Stimulated activated naive CD8-positive, alpha-beta T cell treated with anti-CD3 and anti-CD28 coated beads, Interleukin-15, Interleukin-2, amounts not matched to agents 100 U/mL and 50 U/mL, for 24 hours (primary cell): ENCODE measurements at regions not wholly inside any gene's neighbourhood (a gene's known extent, or its start where the extent isn't known, plus 50 kb on each side); places are given as distances from the start of the nearest gene placed in this dataset.

Experiments
- ATAC-seq: fragments of 150-1000 bp; cut with Tn5 transposase; one replicate; pipeline ENCODE4 v1.10.0; 2021
- DNase-seq: peaks from one replicate; pipeline ENCODE4 v3.0.0; 2021

DNA sequence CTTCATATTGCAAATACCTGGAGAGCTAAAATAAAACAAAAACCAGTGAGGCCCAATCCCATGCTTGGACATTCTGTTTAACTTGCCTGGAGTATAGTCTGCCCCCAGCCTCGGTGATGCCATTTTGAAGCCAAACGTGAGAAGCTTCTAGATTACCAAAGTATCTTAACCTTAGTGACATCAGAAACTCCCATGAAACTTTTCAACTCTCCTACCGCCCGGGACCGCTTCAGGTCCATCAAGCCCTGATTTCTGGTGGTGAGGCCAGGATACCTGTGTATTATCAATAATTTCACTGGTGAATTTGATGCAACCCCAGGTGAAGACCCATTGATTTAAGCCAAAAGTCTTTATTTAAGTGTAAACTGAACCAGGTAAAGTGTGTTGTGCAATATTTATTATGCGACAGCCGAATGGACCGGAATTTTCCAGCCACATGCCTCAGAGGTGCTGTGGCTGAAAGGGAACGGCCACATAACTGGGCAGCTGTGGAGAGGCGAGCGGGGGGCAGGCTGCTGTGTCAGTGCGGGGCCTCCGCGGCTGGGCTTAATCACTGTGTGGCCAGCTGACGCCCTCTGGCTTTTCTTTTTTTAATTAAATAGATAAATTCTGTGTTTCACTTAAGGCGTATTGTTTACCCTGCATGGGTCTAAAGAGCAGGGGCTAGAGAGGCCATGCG lies 385.5 kb upstream of the B3GAT1 start:
- ATAC-seq (no peak), DNase-seq (no peak)

DNA sequence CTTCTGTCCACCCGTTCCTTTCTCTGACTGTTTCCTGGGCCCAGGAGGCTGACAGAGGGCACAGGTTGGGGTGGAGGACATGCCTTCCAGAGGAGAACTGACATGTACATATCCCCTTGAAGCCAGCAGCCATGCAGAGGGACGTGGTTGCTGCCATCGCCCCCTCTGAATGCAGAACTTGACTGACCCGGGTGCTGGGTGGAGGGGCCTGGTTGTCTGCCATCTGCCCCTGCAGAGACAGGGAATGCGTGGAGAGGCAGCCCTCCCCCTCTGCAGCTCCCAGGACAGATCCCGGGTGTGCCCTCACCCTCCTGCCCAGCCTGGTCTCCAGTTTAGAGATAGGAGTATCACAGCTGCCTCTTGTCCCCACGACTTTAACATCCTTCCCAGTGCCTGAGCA lies 383.0 kb upstream of the B3GAT1 start:
- ATAC-seq = no peak

DNA sequence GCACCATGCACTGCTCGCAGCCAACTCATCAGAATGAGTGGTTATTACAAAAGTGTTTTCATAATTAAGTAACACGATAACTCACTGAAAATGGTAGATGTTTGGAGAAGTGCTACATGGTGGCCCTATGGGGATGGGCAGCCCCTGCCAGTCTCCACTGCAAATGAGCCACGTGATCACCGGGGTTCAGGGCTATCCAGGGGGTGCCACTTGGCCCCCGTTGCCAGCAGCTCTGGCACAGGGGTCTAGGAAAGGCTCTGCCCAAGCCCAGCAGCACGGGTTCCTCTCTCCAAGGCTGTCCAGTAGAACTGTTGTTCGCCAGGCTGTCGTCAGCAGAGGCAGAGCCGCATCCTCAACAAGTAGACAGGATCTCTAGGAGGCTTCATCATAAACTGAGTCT lies 382.1 kb upstream of the B3GAT1 start:
- no peak for ATAC-seq

More for the DNA sequence above, 383.0 kb upstream of the B3GAT1 start:
- no peak for DNase-seq

DNA sequence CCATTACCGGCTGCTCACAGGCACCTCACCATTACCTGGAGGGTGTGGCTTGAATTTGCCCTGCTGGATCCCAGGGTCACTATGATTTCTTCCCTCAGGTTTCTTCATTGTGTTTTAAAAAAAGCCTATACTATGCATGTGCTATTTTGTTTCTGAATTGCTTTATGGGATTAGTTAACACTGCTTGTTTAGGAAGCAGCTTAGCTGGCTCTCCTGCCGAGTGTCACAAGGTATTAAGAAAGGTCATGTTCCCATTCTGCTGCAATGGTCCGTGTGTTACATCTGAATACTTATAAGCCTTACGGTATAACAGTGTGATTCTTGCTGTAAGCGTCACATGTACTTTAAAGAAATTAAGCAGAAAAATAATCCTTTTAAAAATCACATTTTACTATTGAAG lies 380.6 kb upstream of the B3GAT1 start:
- DNase-seq = no peak
- no peak for ATAC-seq

More for the DNA sequence above, 382.1 kb upstream of the B3GAT1 start:
- DNase-seq = no peak

DNA sequence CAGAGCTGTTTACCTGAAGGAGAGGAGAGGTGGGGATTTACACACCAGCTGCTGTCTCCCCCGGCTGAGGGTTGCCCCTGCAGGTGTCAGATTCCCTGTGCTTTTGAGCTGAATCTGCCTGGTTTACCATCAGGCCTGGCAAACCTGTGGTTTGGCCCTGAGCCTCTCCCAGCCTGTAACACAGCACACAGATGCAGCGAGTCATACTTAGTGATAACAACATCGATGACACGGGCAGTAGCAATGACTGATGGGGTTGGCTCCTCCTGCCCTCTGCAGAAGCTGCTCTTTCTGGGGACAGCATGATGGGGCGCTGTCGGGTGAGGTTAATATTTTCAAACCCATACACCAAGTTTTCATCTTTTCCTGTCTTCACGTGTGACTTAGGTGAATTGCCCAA lies 380.0 kb upstream of the B3GAT1 start:
- ATAC-seq = no peak
- no peak for DNase-seq

DNA sequence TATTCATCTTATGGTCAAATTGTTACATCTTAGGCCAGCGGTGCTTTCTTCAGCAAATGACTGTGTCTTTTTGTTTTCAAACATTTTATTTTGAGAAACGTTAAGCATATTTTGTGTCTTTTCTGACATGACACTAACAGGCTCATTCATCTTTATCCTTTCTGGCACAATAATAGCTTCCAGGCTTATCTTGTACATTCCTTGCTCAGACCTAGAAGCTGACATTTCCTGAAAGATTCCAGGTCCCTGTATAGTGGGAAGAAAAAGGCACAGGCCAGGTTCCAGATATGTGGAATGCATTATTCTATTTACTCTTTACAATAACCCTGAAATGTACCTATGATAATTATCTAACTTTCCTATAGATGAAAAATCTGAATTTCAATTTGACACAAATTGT lies 379.1 kb upstream of the B3GAT1 start:
- DNase-seq (no peak), ATAC-seq (no peak)

DNA sequence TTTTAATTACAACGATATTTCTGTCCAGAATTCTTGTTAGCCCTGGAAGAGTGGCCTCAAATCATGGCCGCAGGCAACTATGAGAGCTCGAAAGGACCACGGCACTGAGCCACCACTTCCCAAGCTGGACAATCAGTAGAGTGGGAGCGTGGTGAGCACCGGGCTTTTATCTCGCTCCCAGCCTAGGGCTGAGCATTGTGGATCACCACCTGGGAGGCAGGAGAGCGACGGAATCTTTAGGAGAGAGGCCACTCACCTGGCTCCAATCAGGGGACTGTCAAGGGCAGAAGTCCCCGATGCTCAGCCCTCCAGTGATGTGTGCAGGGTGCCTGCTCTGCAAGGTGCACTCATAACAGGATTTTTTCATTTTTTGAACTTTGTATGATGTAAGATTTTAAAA lies 377.1 kb upstream of the B3GAT1 start:
- no peak for DNase-seq
- ATAC-seq = no peak

DNA sequence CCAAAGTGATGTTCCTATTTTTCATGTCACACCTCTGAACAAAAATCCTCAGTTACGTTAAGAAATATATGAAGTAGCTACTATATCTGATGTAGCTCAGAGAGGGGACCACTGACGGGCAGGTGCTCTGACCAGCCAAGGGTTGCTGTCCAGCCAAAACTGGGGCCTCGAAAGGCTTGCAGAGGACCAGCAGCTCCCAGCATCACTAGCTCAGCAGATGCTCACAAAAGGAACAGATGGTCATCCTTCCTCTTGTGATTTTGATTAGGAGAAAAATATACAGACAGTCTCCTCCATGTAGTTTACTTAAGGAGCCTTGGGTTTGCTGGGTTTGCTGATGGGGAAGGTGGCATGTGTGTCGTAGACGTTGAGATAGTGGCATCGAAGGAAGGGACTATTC lies 374.6 kb upstream of the B3GAT1 start:
- DNase-seq (no peak), ATAC-seq (no peak)

DNA sequence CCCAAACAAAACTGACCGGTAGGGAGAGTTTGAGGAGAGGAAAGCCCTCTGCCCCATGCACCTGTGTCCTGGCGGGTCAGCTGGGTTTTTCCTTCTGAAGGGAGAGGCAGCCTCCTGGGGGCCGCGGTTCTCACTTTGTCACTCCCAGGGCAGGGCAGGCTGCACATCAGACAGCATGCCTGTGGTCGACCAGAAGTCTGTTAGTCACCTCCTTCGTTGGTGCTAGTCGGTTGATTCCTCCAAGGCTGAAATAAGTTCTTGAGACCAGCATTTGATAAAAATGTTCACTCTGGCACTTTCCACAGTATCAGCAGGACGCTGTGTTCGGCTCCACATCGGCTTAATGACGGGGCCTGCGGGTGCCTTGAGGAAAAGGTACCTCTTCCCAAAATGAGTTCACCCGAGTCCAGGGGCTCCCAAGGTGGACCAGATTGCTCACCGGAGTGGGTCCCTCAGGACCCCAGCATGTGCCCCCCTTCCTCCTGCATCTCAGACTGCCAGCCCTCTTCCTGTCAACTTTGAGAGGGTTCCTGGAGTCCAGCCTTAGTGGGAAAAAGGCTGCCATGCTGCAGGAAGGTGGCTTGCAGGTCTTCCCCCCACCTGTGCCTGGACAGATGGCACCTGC lies 373.7 kb upstream of the B3GAT1 start:
- no peak for ATAC-seq

DNA sequence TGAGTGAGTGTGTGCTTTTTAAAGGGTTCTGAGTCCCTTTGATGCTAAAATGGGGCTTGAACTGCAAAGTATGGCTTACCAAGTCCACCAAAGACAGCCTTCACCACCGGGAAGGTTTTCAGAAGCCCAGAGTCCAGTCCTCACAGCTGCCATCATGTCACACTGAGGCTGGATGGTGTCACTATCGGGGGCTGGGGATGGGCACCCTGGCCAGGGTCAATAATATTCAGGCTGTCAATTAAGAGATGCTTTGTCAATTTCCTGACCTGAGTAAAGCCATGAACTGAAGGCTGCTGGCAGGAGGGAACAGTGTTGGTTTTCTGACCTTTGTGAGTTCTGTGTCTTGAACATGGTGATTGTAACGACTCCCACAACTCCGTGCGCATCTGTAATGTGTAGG lies 373.0 kb upstream of the B3GAT1 start:
- no peak for DNase-seq
- ATAC-seq = no peak

More for the DNA sequence above, 373.7 kb upstream of the B3GAT1 start:
- no peak for DNase-seq

DNA sequence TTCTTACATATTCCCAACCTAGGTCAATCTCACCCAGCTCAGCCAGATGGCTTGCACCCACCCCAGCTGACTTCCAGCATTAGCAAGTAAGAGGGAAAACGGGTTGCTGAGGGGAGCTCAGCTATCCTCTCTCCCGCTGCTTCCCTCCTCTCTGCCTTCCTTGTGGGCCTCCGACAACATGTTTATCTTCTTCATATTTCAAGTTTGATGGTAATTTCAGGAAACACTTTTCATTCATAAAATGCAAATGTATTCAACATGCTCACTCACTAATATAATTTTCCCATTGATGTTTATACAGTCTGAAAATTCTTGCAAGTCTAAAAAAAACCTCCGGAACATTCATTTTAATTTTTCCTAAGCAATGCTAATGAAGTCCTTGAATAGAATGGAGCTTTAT lies 372.5 kb upstream of the B3GAT1 start:
- ATAC-seq (no peak), DNase-seq (no peak)

DNA sequence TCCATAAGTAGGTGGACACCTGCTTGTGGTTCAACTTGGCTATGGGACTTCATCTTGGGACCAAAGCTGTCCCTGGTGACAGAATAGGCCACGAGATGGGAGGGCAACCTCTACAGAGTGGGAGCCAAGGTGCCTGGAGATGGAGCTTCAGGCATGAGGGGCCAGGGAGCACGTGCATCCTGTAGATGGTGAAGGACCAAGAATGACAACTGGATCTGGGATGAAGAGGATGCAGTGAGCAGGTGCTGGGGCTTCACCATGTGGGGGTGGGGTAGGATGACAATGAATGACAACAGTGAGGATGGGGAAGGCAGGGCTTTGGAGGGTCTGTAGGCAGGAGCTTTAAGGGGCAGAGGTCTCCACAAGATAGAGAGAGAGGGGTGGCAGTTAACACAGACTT lies 372.0 kb upstream of the B3GAT1 start:
- DNase-seq (no peak), ATAC-seq (no peak)

DNA sequence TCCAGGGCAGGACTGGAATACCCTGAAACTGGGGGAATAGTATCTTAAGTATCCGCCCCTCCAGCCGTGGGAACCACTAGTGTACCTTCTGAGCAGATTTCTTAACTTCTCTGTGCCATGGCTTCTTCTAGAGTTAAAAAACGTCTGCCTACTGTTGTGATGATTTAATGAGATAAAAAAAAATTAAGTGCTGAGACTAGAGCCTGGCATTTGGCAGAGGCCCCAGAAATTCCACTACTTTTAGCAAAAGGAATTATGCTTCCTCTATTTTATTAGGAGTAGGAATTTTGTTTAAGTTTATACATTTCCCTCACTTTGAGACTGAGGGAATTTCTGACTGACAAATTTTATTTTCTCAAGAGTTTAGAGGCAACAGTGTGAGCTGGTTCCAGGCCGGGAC lies 371.2 kb upstream of the B3GAT1 start:
- ATAC-seq (no peak), DNase-seq (no peak)

DNA sequence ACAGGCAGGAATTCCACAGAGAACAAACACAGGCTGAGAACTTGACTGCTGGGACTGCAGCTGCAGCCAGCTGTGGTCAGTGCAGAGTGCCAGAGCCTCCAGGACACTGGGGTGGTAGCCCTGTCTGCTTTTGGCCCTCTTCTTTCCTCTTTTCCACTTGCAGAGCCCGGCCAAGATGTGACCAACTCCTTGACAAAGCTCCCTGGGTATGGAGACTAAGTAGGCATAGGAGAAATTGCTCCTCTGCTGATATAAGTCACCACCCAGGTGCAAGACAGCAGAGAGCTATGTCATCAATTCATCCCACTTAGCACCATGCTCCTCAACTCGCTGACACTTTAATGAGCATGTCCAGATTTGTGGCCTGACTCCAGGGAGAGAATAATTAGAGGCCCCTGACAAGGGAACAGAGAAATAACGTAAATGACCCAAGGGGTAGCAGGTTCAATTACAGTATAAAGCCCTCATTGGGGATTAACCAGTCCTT lies 369.4 kb upstream of the B3GAT1 start:
- ATAC-seq (no peak), DNase-seq (no peak)

DNA sequence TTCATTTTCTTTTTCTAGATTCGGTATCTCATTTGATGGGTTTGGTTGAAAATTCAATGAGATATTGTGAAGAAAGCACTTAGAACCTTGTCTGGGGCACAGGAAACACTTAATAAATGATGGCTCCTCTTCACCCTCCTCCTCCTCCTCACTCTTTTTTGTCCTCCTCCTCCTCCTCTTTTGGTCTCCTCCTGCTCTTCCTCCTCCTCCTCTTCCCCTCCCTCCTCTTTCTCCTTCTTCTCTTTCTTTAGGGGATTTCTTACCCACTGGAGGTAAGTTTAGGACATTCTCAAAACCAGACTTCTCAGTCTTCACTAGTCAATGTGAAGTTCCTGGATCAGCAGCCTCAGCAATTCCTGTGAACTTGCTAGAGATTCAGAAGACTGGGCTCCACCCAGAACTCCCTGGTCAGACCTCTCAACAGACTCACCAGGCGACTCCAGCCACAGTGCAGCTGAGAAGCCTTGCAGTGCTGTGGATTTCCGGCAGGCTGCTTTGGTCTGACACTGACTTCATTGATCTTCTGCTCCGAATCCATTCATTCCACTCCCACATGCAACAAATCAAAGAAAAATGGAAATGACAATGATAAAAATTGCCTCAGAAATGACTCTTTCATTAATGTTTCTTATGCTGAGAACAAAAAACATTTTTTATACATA lies 368.6 kb upstream of the B3GAT1 start:
- DNase-seq = no peak
- ATAC-seq = no peak

DNA sequence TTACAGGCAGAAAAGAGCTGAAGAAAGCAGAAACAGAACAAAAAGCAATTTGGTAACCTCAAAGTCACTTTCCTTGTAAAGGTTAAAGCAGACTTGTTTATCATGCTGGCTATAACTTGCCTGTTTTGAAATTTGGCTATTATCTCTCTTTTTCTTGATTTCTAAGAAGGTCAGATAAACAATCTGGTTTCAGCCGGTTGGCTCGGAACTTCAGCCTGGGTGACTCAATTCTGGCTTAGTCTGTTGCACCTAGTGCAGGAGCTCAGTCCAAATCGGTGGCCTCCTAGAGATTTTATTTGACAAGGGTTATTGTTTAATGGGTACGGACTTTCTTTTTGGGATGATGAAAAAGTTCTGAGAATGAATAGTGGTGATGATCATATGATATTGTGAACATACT lies 367.1 kb upstream of the B3GAT1 start:
- DNase-seq (no peak), ATAC-seq (no peak)

DNA sequence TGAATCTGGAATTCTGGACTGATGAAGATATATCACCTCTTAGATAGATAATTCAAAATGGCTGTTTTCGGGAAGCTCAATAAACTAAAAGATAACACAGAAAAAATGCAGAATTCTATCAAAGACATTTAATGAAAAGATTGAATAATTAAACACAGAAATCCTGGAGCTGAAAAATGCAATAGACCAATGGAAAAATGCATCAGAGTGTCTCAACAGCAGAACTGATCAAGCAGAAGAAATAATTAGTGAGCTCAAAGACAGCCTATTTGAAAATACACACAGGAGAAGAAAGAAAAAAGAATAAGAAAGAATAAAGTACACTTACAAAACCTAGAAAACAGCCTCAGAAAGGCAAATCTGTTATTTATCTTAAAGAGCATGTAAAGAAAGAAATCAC lies 356.4 kb upstream of the B3GAT1 start:
- DNase-seq = no peak
- no peak for ATAC-seq

DNA sequence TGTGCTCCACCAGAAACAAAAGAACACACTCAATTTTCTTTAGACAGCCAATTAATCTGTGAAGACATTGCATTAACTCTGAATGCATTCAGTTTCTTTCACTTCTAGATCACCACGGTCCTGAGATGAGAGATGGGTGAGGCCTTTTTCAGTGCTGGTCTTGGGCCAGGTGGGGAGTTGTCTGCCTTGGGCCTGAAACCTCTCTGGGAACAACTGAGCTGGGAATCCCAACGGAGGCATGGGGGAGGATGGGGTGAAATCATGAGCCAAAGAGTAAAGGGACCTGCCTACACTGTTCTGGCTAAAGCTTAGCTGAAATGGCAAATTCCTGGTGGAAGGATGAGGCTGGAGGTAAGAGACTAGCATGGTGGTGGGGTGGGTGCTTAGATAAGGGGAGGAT lies 353.5 kb upstream of the B3GAT1 start:
- ATAC-seq (no peak), DNase-seq (no peak)

DNA sequence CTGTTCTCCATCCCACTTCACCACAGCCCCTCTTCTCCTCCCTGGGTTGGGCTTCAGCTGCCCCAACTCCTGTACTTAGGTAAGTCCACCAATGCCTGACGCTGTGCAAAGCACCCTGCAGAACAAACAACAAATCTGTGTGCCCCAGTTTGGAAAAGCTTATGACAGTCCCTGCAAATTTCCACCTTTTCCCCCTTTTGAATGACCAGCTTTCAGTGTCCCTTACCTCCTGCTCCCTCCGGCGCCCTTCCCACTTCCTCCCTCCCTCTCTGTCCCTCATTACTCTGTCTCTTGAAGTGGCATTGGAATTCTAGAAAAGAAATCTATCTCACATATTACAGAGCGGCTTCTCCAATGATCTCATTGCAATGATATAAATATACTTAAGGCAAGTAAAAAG lies 352.9 kb upstream of the B3GAT1 start:
- no peak for DNase-seq

DNA sequence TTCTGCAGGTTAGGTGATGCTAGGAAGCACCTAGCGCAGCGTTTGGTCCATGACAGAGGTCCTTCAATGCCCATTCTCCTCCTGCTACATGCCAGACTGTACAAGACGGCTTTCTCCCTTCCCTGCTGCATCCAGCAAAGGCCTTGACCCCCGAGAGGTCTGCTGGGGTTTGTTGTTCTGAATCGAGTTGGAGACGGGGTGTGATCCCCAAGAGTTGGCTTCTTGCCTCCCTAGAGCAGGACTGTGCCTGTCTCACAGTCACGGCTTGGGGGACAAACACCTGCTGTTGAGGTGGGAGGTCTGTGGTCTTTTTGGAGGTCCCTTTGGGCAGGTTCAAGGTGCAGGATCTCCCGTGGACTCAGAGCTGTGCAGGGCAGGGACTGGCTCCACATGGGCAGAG lies 352.3 kb upstream of the B3GAT1 start:
- ATAC-seq (no peak), DNase-seq (no peak)

More for the DNA sequence above, 352.9 kb upstream of the B3GAT1 start:
- no peak for ATAC-seq

DNA sequence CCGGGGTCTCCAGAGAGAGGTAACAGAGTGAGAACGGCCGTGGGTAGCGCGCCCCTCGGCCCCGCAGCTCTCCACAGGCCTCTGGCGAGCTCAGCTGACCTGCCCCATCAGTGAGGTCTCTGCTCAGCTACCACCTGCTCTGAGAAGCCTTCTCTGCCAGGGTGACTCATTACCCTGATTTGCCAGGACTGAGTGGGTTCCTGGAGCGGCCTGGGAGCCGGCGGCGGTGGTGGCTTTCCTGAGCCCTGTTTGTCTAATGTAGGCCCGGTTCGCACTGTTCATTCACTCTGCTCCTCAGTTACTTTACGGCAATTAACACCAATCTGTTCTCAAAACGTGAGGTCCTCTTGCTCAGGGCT lies 351.0 kb upstream of the B3GAT1 start:
- DNase-seq = no peak

DNA sequence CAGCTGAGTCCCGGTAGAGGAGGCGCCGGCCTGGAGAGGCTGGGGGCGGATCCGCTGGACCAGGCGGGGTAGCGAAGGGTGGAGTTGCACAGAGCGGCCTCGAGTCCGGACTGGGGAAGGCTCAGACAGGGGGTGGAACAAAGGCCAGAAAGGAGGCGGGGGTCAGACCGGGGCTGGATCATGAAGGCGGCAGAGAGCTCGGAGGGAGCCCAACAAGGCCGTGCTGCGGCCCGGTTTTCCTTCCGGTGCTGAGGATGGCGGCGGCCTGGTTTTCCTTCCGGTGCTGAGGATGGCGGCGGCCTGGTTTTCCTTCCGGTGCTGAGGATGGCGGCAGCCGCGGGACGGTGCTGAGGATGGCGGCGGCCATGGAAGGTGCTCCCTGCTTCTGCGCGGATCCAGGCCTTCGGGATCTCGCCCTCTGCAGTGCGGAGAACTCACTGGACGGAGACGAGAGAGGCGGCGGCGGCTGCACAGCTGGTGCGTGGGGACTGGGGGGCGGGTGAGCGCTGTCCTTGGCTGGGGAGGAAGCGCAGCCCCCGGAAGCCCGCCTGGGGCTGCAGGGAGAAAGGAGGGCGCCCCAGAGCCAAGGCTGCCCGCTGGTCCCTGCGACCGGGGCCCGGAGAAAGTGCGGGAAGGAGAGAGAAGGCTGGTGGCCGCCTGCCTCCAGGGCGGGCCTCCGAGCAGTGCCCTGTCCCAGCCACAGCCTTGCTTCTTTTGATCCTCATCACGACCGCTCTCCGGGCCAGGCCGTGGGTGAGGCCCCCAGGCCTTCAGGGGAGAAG lies 350.4 kb upstream of the B3GAT1 start:
- no peak for DNase-seq
- no peak for ATAC-seq

More for the DNA sequence above, 351.0 kb upstream of the B3GAT1 start:
- no peak for ATAC-seq

DNA sequence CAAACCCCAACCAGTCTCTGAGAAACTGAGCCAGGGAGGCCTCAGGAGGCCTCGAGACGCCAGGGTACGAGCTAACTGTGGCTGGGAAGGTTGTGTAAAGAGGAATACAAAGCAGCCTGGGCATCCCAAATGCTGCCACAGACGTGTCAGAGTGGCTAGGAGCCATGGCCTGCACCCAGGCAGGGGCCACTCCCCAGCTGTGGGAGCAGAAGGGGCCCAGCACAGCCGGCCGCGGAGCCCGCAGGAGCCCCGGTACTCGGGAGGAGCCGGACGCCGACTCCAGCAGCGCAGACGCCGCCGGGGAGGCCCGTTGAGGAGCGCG lies 349.8 kb upstream of the B3GAT1 start:
- ATAC-seq (no peak), DNase-seq (no peak)
